ENCODE measurements at regions not wholly inside any gene's neighbourhood (a gene's known extent, or its start where the extent isn't known, plus 50 kb on each side); places are given as distances from the start of the nearest gene placed in this dataset.

- TF ChIP-seq CTCF (IDR thresholded peaks at IDR 0.05 in 4 of 5, conservative IDR thresholded peaks at IDR 0.05 in 1 of 5) (no peak), POLR2A (IDR thresholded peaks at IDR 0.05) (no peak)
Measured at GRCh38 chr2:53004413-53004812, 763.2 kb upstream of the CHAC2 start.

Measured in gastrocnemius medialis (tissue), 4 donors.